HG03103 (cell line): ENCODE measurements at regions not wholly inside any gene's neighbourhood (a gene's known extent, or its start where the extent isn't known, plus 50 kb on each side); places are given as distances from the start of the nearest gene placed in this dataset.
A peak's percentile ranks its signal among the peaks of the same experiment; 100 is the strongest.

Source experiments
- ATAC-seq: cut with Tn5 transposase; IDR thresholded peaks from one replicate; pipeline ENCODE4 v1.9.1; 2021; ENCODE audit warnings: low read depth; ENCODE audit not compliant: unreplicated experiment

GRCh38 chr4:121228848-121229247, 64.7 kb upstream of the TNIP3 start:
- ATAC-seq, result no peak

GRCh38 chr4:121227341-121227792, 63.2 kb upstream of the TNIP3 start:
- peak; percentile 68 for ATAC-seq

GRCh38 chr4:121226362-121226761, 62.2 kb upstream of the TNIP3 start:
- no peak for ATAC-seq

GRCh38 chr4:121221608-121222007, 57.5 kb upstream of the TNIP3 start:
- no peak for ATAC-seq

- ATAC-seq, result no peak
Measured at GRCh38 chr4:121221201-121221600, 57.1 kb upstream of the TNIP3 start.

GRCh38 chr4:121220698-121221097, 56.6 kb upstream of the TNIP3 start:
- no peak for ATAC-seq

GRCh38 chr4:121219227-121219626, 55.1 kb upstream of the TNIP3 start:
- no peak for ATAC-seq

GRCh38 chr4:121217351-121217750, 53.2 kb upstream of the TNIP3 start:
- ATAC-seq, result no peak

GRCh38 chr4:121216461-121216860, 52.3 kb upstream of the TNIP3 start:
- ATAC-seq, result no peak

- no peak for ATAC-seq
Measured at GRCh38 chr4:121213940-121214339, 49.8 kb upstream of the TNIP3 start.
